CD4-positive, alpha-beta T cell (primary cell): ENCODE measurements at regions not wholly inside any gene's neighbourhood (a gene's known extent, or its start where the extent isn't known, plus 50 kb on each side); places are given as distances from the start of the nearest gene placed in this dataset.

Experiments
- ATAC-seq: fragments of 200-7000 bp; cut with Tn5 transposase; one replicate; pipeline ENCODE4 v1.10.0; 2022; ENCODE audit warnings: mild to moderate bottlenecking; ENCODE audit not compliant: poor library complexity
- CTCF ChIA-PET: fragments of 350-600 bp; sonication (Branson Sonifier 250); formaldehyde crosslinking; loops from one replicate; lab custom pipeline; 2021; ENCODE audit warnings: antibody characterized with exemption, inconsistent platforms; lab: Charles Lee
- POLR2A ChIA-PET: fragments of 350-600 bp; sonication (Branson Sonifier 250); formaldehyde crosslinking; loops from one replicate; lab custom pipeline; 2021; ENCODE audit warnings: antibody characterized with exemption, inconsistent platforms; lab: Charles Lee
- DNase-seq, 14 experiments: peaks; one replicate each; pipeline ENCODE4 v3.0.0-alpha.2; 2013 to 2020; ENCODE audit warnings: mixed read lengths in 2 of 14
- H3K27ac ChIP-seq, 2 donors: one replicate each; pipeline versions ENCODE4 v1.5.1 to v1.7.0; 2013; ENCODE audit warnings: low read length in 2 of 2, low read depth in 1 of 2, mild to moderate bottlenecking in 1 of 2
- H3K27me3 ChIP-seq, 2 experiments: 1 replicate in 1 of 2; 2 replicates in 1 of 2; pipeline versions ENCODE4 v1.6.1 to v1.7.0; 2013; ENCODE audit warnings: low read length in 2 of 2, control low read depth in 1 of 2, mild to moderate bottlenecking in 1 of 2, moderate library complexity in 1 of 2; ENCODE audit not compliant: insufficient read depth in 2 of 2, control insufficient read depth in 1 of 2
- H3K36me3 ChIP-seq: one replicate; pipeline ENCODE4 v1.6.1; 2013; ENCODE audit warnings: low read length, control low read depth; ENCODE audit not compliant: insufficient read depth
- H3K4me1 ChIP-seq: one replicate; pipeline ENCODE4 v1.6.1; 2013; ENCODE audit warnings: low read length, control low read depth; ENCODE audit not compliant: insufficient read depth
- H3K4me3 ChIP-seq: one replicate; pipeline ENCODE4 v1.5.1; 2013; ENCODE audit warnings: mild to moderate bottlenecking, low read length, moderate library complexity
- H3K9me3 ChIP-seq, 2 experiments: 1 replicate in 1 of 2; 2 replicates in 1 of 2; pipeline versions ENCODE4 v1.6.1 to v1.7.0; 2013; ENCODE audit warnings: low read length in 2 of 2, mild to moderate bottlenecking in 2 of 2, control low read depth in 1 of 2, moderate library complexity in 1 of 2; ENCODE audit not compliant: control insufficient read depth in 1 of 2, insufficient read depth in 1 of 2
- H3K27ac Mint-ChIP-seq: one replicate; pipeline ENCODE4 v1.8.0; 2020; ENCODE audit warnings: mixed read lengths
- H3K27me3 Mint-ChIP-seq: one replicate; pipeline ENCODE4 v1.8.0; 2021; ENCODE audit warnings: mixed read lengths
- H3K36me3 Mint-ChIP-seq: one replicate; pipeline ENCODE4 v1.8.0; 2021; ENCODE audit warnings: low read depth, mixed read lengths
- H3K4me1 Mint-ChIP-seq: one replicate; pipeline ENCODE4 v1.8.0; 2021; ENCODE audit warnings: low read depth, mixed read lengths
- H3K4me3 Mint-ChIP-seq: one replicate; pipeline ENCODE4 v1.8.0; 2020; ENCODE audit warnings: mild to moderate bottlenecking, mixed read lengths
- H3K9me3 Mint-ChIP-seq: one replicate; pipeline ENCODE4 v1.8.0; 2020; ENCODE audit warnings: mixed read lengths
- CTCF ChIP-seq: fragments of 200-600 bp; IDR thresholded peaks from one replicate; pipeline ENCODE4 v1.8.0; 2022; ENCODE audit warnings: antibody characterized with exemption, mild to moderate bottlenecking
- intact Hi-C, 2 experiments: fragments of 100-400 bp; cut with DNase I in 1 of 2; cut with micrococcal nuclease in 1 of 2; formaldehyde crosslinking; loops; one replicate each; pipeline versions ENCODE4 v1.15.1 to v1.9.0; 2023 to 2025; cut with DNase I, micrococcal nuclease

GRCh38 chr2:49532702-49533101, 378.4 kb upstream of the FSHR start:
- Histone ChIP-seq H3K9me3 (peaks cover 0 to 11% of the 10 kb centered on the region in 2 experiments), H3K36me3 (no peaks in the 10 kb centered on the region), H3K4me1 (no peaks in the 10 kb centered on the region), H3K27ac (no peak overlapping the region), H3K27me3 (no peaks in the 10 kb centered on the region), H3K4me3 (no peak overlapping the region)
- no peaks in the 10 kb centered on the region for H3K27me3 Mint-ChIP-seq
- ChIA-PET POLR2A (no interaction called here), CTCF (no interaction called here)
- H3K27ac Mint-ChIP-seq, result no peak overlapping the region
- intact Hi-C loops, result no loop called here
- TF ChIP-seq CTCF, result no peak
- H3K36me3 Mint-ChIP-seq, result no peaks in the 10 kb centered on the region
- ATAC-seq, result no peak
- peaks cover 24% of the 10 kb centered on the region for H3K9me3 Mint-ChIP-seq
- DNase-seq, result no peak
- no peaks in the 10 kb centered on the region for H3K4me1 Mint-ChIP-seq
- H3K4me3 Mint-ChIP-seq, result no peak overlapping the region

GRCh38 chr2:49515996-49516782, 361.9 kb upstream of the FSHR start:
- Histone ChIP-seq H3K4me1 (no peaks in the 10 kb centered on the region), H3K36me3 (no peaks in the 10 kb centered on the region), H3K27me3 (no peaks in the 10 kb centered on the region), H3K4me3 (no peak overlapping the region), H3K27ac (no peak overlapping the region), H3K9me3 (peaks cover 0 to 3% of the 10 kb centered on the region in 2 experiments)
- CTCF ChIA-PET, result no interaction called here
- no peaks in the 10 kb centered on the region for H3K36me3 Mint-ChIP-seq
- intact Hi-C loops, result no loop called here
- no peak overlapping the region for H3K4me3 Mint-ChIP-seq
- no peak for TF ChIP-seq CTCF
- POLR2A ChIA-PET, result no interaction called here
- ATAC-seq (no peak), DNase-seq (no peak)
- no peaks in the 10 kb centered on the region for H3K27me3 Mint-ChIP-seq
- no peak overlapping the region for H3K27ac Mint-ChIP-seq
- no peaks in the 10 kb centered on the region for H3K4me1 Mint-ChIP-seq
- peaks cover 6% of the 10 kb centered on the region for H3K9me3 Mint-ChIP-seq

GRCh38 chr2:49514201-49514600, 359.9 kb upstream of the FSHR start:
- ATAC-seq (no peak), DNase-seq (no peak)
- Mint-ChIP-seq H3K36me3 (no peaks in the 10 kb centered on the region), H3K4me1 (no peaks in the 10 kb centered on the region), H3K27ac (no peak overlapping the region), H3K27me3 (no peaks in the 10 kb centered on the region), H3K9me3 (no peaks in the 10 kb centered on the region), H3K4me3 (no peak overlapping the region)
- intact Hi-C loops, result no loop called here
- CTCF ChIA-PET, result no interaction called here
- Histone ChIP-seq H3K27ac (no peak overlapping the region), H3K4me3 (no peak overlapping the region), H3K4me1 (no peaks in the 10 kb centered on the region), H3K36me3 (no peaks in the 10 kb centered on the region), H3K27me3 (no peaks in the 10 kb centered on the region), H3K9me3 (peaks cover 0 to 6% of the 10 kb centered on the region in 2 experiments)
- no peak for TF ChIP-seq CTCF
- POLR2A ChIA-PET, result no interaction called here
